Loucy (cell line): ENCODE measurements at regions not wholly inside any gene's neighbourhood (a gene's known extent, or its start where the extent isn't known, plus 50 kb on each side); places are given as distances from the start of the nearest gene placed in this dataset.

Source experiments
- H2AFZ ChIP-seq: fragments of 200-600 bp; sonication (generic); 2 replicates; pipeline ENCODE4 v1.6.0; 2016; ENCODE audit warnings: antibody characterized with exemption, mild to moderate bottlenecking, low read length, moderate library complexity
- H3F3A ChIP-seq: fragments of 200-600 bp; 2 replicates; pipeline ENCODE4 v1.6.0; 2016; ENCODE audit warnings: antibody characterized with exemption, low read depth, mild to moderate bottlenecking
- H3K27me3 ChIP-seq: fragments of 200-600 bp; sonication (generic); 2 replicates; pipeline ENCODE4 v1.6.1; 2014; ENCODE audit warnings: low read length, mild to moderate bottlenecking; ENCODE audit not compliant: insufficient read depth, poor library complexity, severe bottlenecking
- H3K36me3 ChIP-seq: fragments of 200-600 bp; sonication (generic); 2 replicates; pipeline ENCODE4 v1.6.1; 2016; ENCODE audit warnings: low read length; ENCODE audit not compliant: insufficient read depth
- H3K4me1 ChIP-seq: fragments of 200-600 bp; sonication (generic); 2 replicates; pipeline ENCODE4 v1.5.1; 2014; ENCODE audit warnings: low read length, mild to moderate bottlenecking; ENCODE audit not compliant: insufficient read depth, poor library complexity, severe bottlenecking
- H3K4me2 ChIP-seq: fragments of 200-600 bp; sonication (generic); 2 replicates; pipeline ENCODE4 v1.6.0; 2014; ENCODE audit warnings: antibody characterized with exemption, low read length, low read depth, mild to moderate bottlenecking; ENCODE audit not compliant: poor library complexity, severe bottlenecking
- H3K4me3 ChIP-seq: fragments of 200-600 bp; sonication (generic); 2 replicates; pipeline ENCODE4 v1.5.1; 2014; ENCODE audit warnings: low read length, mild to moderate bottlenecking, mixed read lengths; ENCODE audit not compliant: poor library complexity, severe bottlenecking
- H3K79me2 ChIP-seq: fragments of 200-600 bp; sonication (generic); 2 replicates; pipeline ENCODE4 v1.6.1; 2014; ENCODE audit warnings: low read length; ENCODE audit not compliant: insufficient read depth
- H3K9ac ChIP-seq: fragments of 200-600 bp; sonication (generic); 2 replicates; pipeline ENCODE4 v1.6.0; 2014; ENCODE audit warnings: mild to moderate bottlenecking, low read depth, low read length, moderate library complexity; ENCODE audit not compliant: poor library complexity, severe bottlenecking
- H3K9me2 ChIP-seq: fragments of 200-600 bp; sonication (generic); replicated peaks from 2 replicates; pipeline ENCODE4 v1.6.1; 2016; ENCODE audit warnings: low read depth, low read length, mixed read lengths
- H3K9me3 ChIP-seq: fragments of 200-600 bp; sonication (generic); 2 replicates; pipeline ENCODE4 v1.6.1; 2014; ENCODE audit warnings: mild to moderate bottlenecking, antibody characterized with exemption, low read length, low read depth; ENCODE audit not compliant: insufficient read depth
- H4K20me1 ChIP-seq: fragments of 200-600 bp; sonication (generic); 2 replicates; pipeline ENCODE4 v1.6.0; 2014; ENCODE audit warnings: antibody characterized with exemption, low read length, mild to moderate bottlenecking; ENCODE audit not compliant: insufficient read depth, poor library complexity, severe bottlenecking
- CTCF ChIP-seq: fragments of 200-600 bp; sonication (generic); conservative IDR thresholded peaks from 2 replicates; pipeline ENCODE4 v1.5.1; 2014; ENCODE audit warnings: mild to moderate bottlenecking, antibody characterized with exemption, low read length
- EZH2phosphoT487 ChIP-seq: fragments of 200-600 bp; IDR thresholded peaks from 2 replicates; pipeline ENCODE4 v1.6.1; 2018; ENCODE audit warnings: antibody characterized with exemption, mild to moderate bottlenecking, moderate library complexity, borderline replicate concordance

DNA sequence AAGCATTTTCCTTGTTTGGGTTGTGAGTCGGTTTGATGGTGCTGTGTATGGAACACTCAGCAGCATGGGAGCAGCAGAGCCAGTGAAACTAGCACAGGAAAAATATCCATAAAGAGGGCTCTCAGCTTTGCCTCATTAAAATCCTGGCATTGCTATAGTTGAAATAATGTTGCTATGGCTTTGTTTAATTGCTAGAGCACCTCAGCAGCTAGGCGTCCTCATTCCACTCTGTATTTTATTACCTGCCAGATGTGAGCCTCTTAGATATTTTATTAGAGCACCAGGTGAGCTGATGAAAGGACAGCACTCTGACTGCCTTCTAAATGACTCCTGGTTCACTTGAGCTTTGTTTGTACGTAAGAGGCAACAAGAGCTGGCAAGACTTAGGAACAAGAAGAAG, 232.4 kb downstream of the MTX2 start:
- Histone ChIP-seq H2AFZ (no peak overlapping the region), H3K4me3 (no peak overlapping the region), H3F3A (no peaks in the 10 kb centered on the region), H4K20me1 (no peaks in the 10 kb centered on the region), H3K9ac (no peak overlapping the region), H3K9me3 (no peaks in the 10 kb centered on the region), H3K36me3 (no peaks in the 10 kb centered on the region), H3K79me2 (no peaks in the 10 kb centered on the region), H3K27me3 (no peaks in the 10 kb centered on the region), H3K4me1 (no peaks in the 10 kb centered on the region), H3K9me2 (no peaks in the 10 kb centered on the region), H3K4me2 (no peak overlapping the region)
- TF ChIP-seq EZH2phosphoT487 (no peak), CTCF (no peak)

DNA sequence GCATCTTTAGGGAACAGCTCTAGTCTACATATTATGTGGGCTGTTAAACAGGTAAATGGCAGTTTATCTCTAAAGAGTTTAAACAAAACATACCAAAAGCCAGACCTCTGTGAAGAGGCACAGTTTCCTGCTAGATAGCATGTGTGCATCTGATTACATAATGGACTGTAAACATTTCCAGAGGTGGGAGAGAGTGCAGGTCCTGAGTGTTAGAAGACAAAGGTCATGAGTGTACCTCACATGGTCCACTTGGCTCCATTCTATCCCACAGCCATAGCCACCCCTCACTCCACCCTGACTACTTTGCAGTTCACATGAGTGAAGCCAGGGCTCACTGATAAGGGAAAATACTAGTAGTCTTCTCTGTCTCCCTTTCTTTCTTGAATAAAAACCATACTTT, 233.4 kb downstream of the MTX2 start:
- no peaks in the 10 kb centered on the region for H3K9me2 ChIP-seq
- no peak overlapping the region for H3K4me3 ChIP-seq
- no peak overlapping the region for H2AFZ ChIP-seq
- no peak overlapping the region for H3K9ac ChIP-seq
- H3K4me1 ChIP-seq: no peaks in the 10 kb centered on the region
- H3K79me2 ChIP-seq: no peaks in the 10 kb centered on the region
- H3F3A ChIP-seq: no peaks in the 10 kb centered on the region
- H3K4me2 ChIP-seq: no peak overlapping the region
- no peaks in the 10 kb centered on the region for H3K9me3 ChIP-seq
- H3K36me3 ChIP-seq: no peaks in the 10 kb centered on the region
- peaks cover 5% of the 10 kb centered on the region for H3K27me3 ChIP-seq
- TF ChIP-seq CTCF (no peak), EZH2phosphoT487 (no peak)
- H4K20me1 ChIP-seq: no peaks in the 10 kb centered on the region

- Histone ChIP-seq H3K9me3 (no peaks in the 10 kb centered on the region), H3K79me2 (no peaks in the 10 kb centered on the region), H3K27me3 (peaks cover 7% of the 10 kb centered on the region), H4K20me1 (no peaks in the 10 kb centered on the region), H3F3A (no peaks in the 10 kb centered on the region), H3K4me1 (peaks cover 3% of the 10 kb centered on the region), H2AFZ (no peak overlapping the region), H3K9ac (no peak overlapping the region), H3K4me2 (no peak overlapping the region), H3K9me2 (no peaks in the 10 kb centered on the region), H3K4me3 (no peak overlapping the region), H3K36me3 (no peaks in the 10 kb centered on the region)
- TF ChIP-seq CTCF: no peak
These were observed 234.5 kb downstream of the MTX2 start for GRCh38 chr2:176503776-176504175.
